ENCODE measurements at regions not wholly inside any gene's neighbourhood (a gene's known extent, or its start where the extent isn't known, plus 50 kb on each side); places are given as distances from the start of the nearest gene placed in this dataset.

- DNase-seq (ENCODE audit: extremely low read depth, low read depth), result no peak
- no peak for TF ChIP-seq CTCF (IDR thresholded peaks at IDR 0.05; ENCODE audit: low read depth, low read length, missing control alignments)
- no peak overlapping the region for H3K4me3 ChIP-seq (replicated peaks; ENCODE audit: low read depth, low read length)
Observed at GRCh38 chrX:22404297-22404696, 131.6 kb downstream of the CBLL2 start.

DNA sequence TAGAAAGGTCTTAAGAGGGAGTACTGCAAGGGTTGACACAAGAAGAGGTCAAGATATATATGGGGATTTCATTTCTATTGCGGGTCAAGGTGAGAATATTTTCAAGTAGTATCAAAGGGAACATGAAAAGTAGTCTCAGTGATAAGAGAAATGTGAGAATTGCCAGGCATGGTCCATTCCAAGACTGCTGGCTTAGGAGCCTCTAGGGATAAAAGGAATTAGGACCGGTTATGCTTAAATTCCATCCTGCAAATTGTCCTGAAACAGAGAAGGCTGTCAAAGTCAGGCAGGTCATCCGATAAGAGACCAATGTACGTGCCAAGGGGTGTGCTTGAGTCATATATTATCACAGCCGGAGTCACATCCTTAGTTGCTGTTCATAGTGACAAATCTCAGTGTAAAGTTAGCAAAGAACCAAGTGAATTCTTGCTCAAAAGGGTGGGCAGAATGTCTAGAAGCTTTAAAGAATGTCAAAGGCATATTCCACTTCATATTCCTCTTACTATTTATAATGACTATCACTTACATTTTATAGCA lies 133.6 kb downstream of the CBLL2 start:
- TF ChIP-seq CTCF (IDR thresholded peaks at IDR 0.05; ENCODE audit: low read depth, low read length, missing control alignments), result no peak
- no peak for DNase-seq (ENCODE audit: extremely low read depth, low read depth)
- no peak overlapping the region for H3K4me3 ChIP-seq (replicated peaks; ENCODE audit: low read depth, low read length)

DNA sequence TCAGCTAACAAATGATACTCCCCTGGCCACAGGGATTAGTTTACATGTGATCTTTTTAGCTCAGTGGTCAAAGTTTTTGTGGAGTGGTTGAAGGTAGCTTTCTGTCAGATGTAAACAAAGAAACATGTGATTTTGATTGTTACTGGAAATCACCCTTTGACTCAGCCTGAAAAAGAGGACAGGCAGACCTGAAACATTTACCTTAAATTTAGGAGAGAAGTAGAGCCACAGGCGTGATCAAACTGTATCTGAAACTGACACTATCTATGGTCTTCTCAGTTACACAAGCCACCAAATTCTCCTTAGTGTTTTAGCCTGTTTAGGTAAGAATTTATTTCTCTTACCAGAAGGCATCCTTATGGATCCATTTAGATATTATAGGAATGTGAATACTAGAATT lies 136.7 kb downstream of the CBLL2 start:
- no peak overlapping the region for H3K4me3 ChIP-seq (replicated peaks; ENCODE audit: low read depth, low read length)
- no peak for TF ChIP-seq CTCF (IDR thresholded peaks at IDR 0.05; ENCODE audit: low read depth, low read length, missing control alignments)
- DNase-seq (ENCODE audit: extremely low read depth, low read depth), result no peak

GRCh38 chrX:22424122-22424915 lies 151.6 kb downstream of the CBLL2 start:
- DNase-seq (ENCODE audit: extremely low read depth, low read depth), result no peak
- H3K4me3 ChIP-seq (replicated peaks; ENCODE audit: low read depth, low read length), result no peak overlapping the region
- no peak for TF ChIP-seq CTCF (IDR thresholded peaks at IDR 0.05; ENCODE audit: low read depth, low read length, missing control alignments)

- DNase-seq (ENCODE audit: extremely low read depth, low read depth), result no peak
- TF ChIP-seq CTCF (IDR thresholded peaks at IDR 0.05; ENCODE audit: low read depth, low read length, missing control alignments), result no peak
- H3K4me3 ChIP-seq (replicated peaks; ENCODE audit: low read depth, low read length), result no peak overlapping the region
Observed at GRCh38 chrX:22424919-22425318, 152.2 kb downstream of the CBLL2 start.

GRCh38 chrX:22429704-22430103 lies 157.0 kb downstream of the CBLL2 start:
- TF ChIP-seq CTCF (IDR thresholded peaks at IDR 0.05; ENCODE audit: low read depth, low read length, missing control alignments), result no peak
- H3K4me3 ChIP-seq (replicated peaks; ENCODE audit: low read depth, low read length), result no peak overlapping the region
- DNase-seq (ENCODE audit: extremely low read depth, low read depth), result no peak

Measured in HFF-Myc (cell line).